ENCODE measurements at regions not wholly inside any gene's neighbourhood (a gene's known extent, or its start where the extent isn't known, plus 50 kb on each side); places are given as distances from the start of the nearest gene placed in this dataset.

- no peaks in the 10 kb centered on the region for H3K9me3 ChIP-seq (ENCODE audit: control insufficient read depth in 4 of 4, low read length in 3 of 4)
- H3K4me3 ChIP-seq (ENCODE audit: low read depth in 1 of 3, low read length in 3 of 3), result no peak overlapping the region
- H3K36me3 ChIP-seq (ENCODE audit: control insufficient read depth in 4 of 4, insufficient read depth in 3 of 4, low read depth in 1 of 4, low read length in 3 of 4), result no peaks in the 10 kb centered on the region
- no peak overlapping the region for H3K27ac ChIP-seq (ENCODE audit: low read depth in 1 of 2, low read length in 2 of 2)
- no peak for DNase-seq (ENCODE audit: low spot score)
- no peak overlapping the region for H3K9ac ChIP-seq (ENCODE audit: low read depth in 1 of 2, low read length in 2 of 2)
- H3K4me1 ChIP-seq (ENCODE audit: control insufficient read depth in 4 of 4, insufficient read depth in 4 of 4, low read length in 3 of 4), result no peaks in the 10 kb centered on the region
- TF ChIP-seq FOXA1 (IDR thresholded peaks at IDR 0.05), result no peak
- no peak for TF ChIP-seq ATF3 (IDR thresholded peaks at IDR 0.05)
- no peak for TF ChIP-seq FOXA2 (IDR thresholded peaks at IDR 0.05)
- no peak for TF ChIP-seq SP1 (IDR thresholded peaks at IDR 0.05)
- TF ChIP-seq RXRA (IDR thresholded peaks at IDR 0.05), result no peak
- no peak for TF ChIP-seq YY1 (IDR thresholded peaks at IDR 0.05)
- no peak for TF ChIP-seq ZBTB33 (IDR thresholded peaks at IDR 0.05)
- no peak for TF ChIP-seq TAF1 (conservative IDR thresholded peaks at IDR 0.05)
- no peak for TF ChIP-seq REST (IDR thresholded peaks at IDR 0.05)
- TF ChIP-seq HNF4A (conservative IDR thresholded peaks at IDR 0.05), result no peak
- no peak for TF ChIP-seq HNF4G (IDR thresholded peaks at IDR 0.05)
- no peak for TF ChIP-seq CTCF (IDR thresholded peaks at IDR 0.05; ENCODE audit: low read depth, low read length, missing input control)
- TF ChIP-seq EGR1 (IDR thresholded peaks at IDR 0.05; ENCODE audit: low read depth in 2 of 2), result no peak
- no peak for TF ChIP-seq MAX (IDR thresholded peaks at IDR 0.05)
- TF ChIP-seq RAD21 (IDR thresholded peaks at IDR 0.05), result no peak
- WGBS, result 72% methylated on average over 1 of the region's 1 CpG
- no peaks in the 10 kb centered on the region for H3K27me3 ChIP-seq (ENCODE audit: control insufficient read depth in 4 of 4, insufficient read depth in 4 of 4, low read length in 3 of 4)
Observed at GRCh38 chr12:60255044-60255443, 659.2 kb downstream of the SLC16A7 start.

- Histone ChIP-seq H3K9ac (ENCODE audit: low read depth in 1 of 2, low read length in 2 of 2) (no peak overlapping the region), H3K4me1 (ENCODE audit: control insufficient read depth in 4 of 4, insufficient read depth in 4 of 4, low read length in 3 of 4) (no peaks in the 10 kb centered on the region), H3K4me3 (ENCODE audit: low read depth in 1 of 3, low read length in 3 of 3) (no peak overlapping the region), H3K9me3 (ENCODE audit: control insufficient read depth in 4 of 4, low read length in 3 of 4) (no peaks in the 10 kb centered on the region), H3K27me3 (ENCODE audit: control insufficient read depth in 4 of 4, insufficient read depth in 4 of 4, low read length in 3 of 4) (no peaks in the 10 kb centered on the region), H3K36me3 (ENCODE audit: control insufficient read depth in 4 of 4, insufficient read depth in 3 of 4, low read depth in 1 of 4, low read length in 3 of 4) (no peaks in the 10 kb centered on the region), H3K27ac (ENCODE audit: low read depth in 1 of 2, low read length in 2 of 2) (no peak overlapping the region)
- DNase-seq (ENCODE audit: low spot score), result no peak
- TF ChIP-seq EGR1 (IDR thresholded peaks at IDR 0.05; ENCODE audit: low read depth in 2 of 2) (no peak), SP1 (IDR thresholded peaks at IDR 0.05) (no peak), FOXA2 (IDR thresholded peaks at IDR 0.05) (no peak), RAD21 (IDR thresholded peaks at IDR 0.05) (no peak), TAF1 (conservative IDR thresholded peaks at IDR 0.05) (no peak)
- 34% methylated on average over 1 of the region's 1 CpG for WGBS
Observed at GRCh38 chr12:60257063-60257462, 661.2 kb downstream of the SLC16A7 start.
